ENCODE measurements at regions not wholly inside any gene's neighbourhood (a gene's known extent, or its start where the extent isn't known, plus 50 kb on each side); places are given as distances from the start of the nearest gene placed in this dataset.

DNA sequence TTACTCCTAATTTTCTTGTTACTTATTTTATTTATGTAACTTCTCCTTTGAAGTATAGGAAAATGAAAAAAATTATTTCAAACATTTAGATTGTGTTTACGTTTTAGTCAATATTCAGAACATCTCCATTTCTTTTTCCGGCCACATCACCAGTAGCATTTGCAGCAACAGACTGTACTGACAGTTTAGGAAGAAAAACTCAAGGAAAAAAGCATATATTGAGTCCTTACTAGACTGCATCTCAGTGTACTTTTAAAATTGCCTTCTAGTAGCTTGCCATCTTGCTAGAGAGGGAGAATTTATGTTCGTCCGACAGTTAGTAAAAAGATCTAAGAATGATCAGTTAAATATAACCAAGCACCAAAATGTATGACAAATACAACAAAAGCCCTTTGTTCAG is 625.0 kb upstream of the MIS18BP1 start:
- intact Hi-C loops (cut with micrococcal nuclease), result no loop called here
- H3K4me3 Mint-ChIP-seq, result no peak overlapping the region
- H3K36me3 Mint-ChIP-seq, result no peaks in the 10 kb centered on the region
- Histone ChIP-seq H3K27ac (ENCODE audit: low read length) (no peak overlapping the region), H3K4me1 (ENCODE audit: control insufficient read depth, insufficient read depth, low read length) (no peaks in the 10 kb centered on the region), H3K9me3 (ENCODE audit: control insufficient read depth, insufficient read depth, low read length) (peaks cover 6% of the 10 kb centered on the region), H3K36me3 (ENCODE audit: control insufficient read depth, insufficient read depth, low read length) (no peaks in the 10 kb centered on the region), H3K4me3 (ENCODE audit: low read length) (no peak overlapping the region), H3K27me3 (ENCODE audit: control insufficient read depth, insufficient read depth, low read length) (no peaks in the 10 kb centered on the region)
- DNase-seq (no peak), ATAC-seq (no peak)
- 90% methylated on average over 2 of the region's 4 CpGs for WGBS (ENCODE audit: insufficient coverage)
- H3K4me1 Mint-ChIP-seq, result no peaks in the 10 kb centered on the region
- TF ChIP-seq CTCF (IDR thresholded peaks at IDR 0.05), result no peak
- peaks cover 5 to 15% of the 10 kb centered on the region in 2 donors for H3K9me3 Mint-ChIP-seq
- no peaks in the 10 kb centered on the region for H3K27me3 Mint-ChIP-seq (ENCODE audit: low read depth in 2 of 2)
- no peak overlapping the region for H3K27ac Mint-ChIP-seq

DNA sequence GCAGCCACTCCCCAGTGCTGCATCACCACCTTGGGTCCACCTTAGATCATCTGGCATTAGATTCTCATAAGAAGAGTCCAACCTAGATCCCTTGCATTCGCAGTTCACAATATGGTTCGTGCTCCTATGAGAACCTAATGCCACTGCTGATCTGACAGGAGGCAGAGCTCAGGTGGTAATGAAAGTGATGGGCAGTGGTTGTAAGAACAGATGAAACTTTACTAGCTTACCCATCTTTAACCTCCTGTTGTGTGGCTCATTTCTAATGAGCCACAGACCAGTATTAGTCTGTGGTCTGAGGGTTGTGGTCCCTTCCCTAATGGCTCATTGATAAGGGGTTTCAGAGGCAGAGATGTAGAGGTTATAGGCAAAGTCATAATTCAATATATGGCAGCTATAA is 615.9 kb upstream of the MIS18BP1 start:
- ATAC-seq (no peak), DNase-seq (no peak)
- H3K36me3 Mint-ChIP-seq, result peaks cover 17% of the 10 kb centered on the region

GRCh38 chr14:45868377-45868776 is 615.4 kb upstream of the MIS18BP1 start:
- peaks cover 13 to 24% of the 10 kb centered on the region in 2 donors for H3K9me3 Mint-ChIP-seq

More for the DNA sequence above, 615.9 kb upstream of the MIS18BP1 start:
- H3K4me1 Mint-ChIP-seq, result no peaks in the 10 kb centered on the region
- Histone ChIP-seq H3K36me3 (ENCODE audit: control insufficient read depth, insufficient read depth, low read length) (no peaks in the 10 kb centered on the region), H3K27me3 (ENCODE audit: control insufficient read depth, insufficient read depth, low read length) (no peaks in the 10 kb centered on the region), H3K27ac (ENCODE audit: low read length) (no peak overlapping the region), H3K9me3 (ENCODE audit: control insufficient read depth, insufficient read depth, low read length) (peaks cover 6% of the 10 kb centered on the region), H3K4me3 (ENCODE audit: low read length) (no peak overlapping the region), H3K4me1 (ENCODE audit: control insufficient read depth, insufficient read depth, low read length) (no peaks in the 10 kb centered on the region)
- no peak overlapping the region for H3K4me3 Mint-ChIP-seq
- 86% methylated on average over 2 of the region's 2 CpGs for WGBS (ENCODE audit: insufficient coverage)
- peaks cover 15 to 26% of the 10 kb centered on the region in 2 donors for H3K9me3 Mint-ChIP-seq
- H3K27ac Mint-ChIP-seq, result no peak overlapping the region
- no peaks in the 10 kb centered on the region for H3K27me3 Mint-ChIP-seq (ENCODE audit: low read depth in 2 of 2)
- intact Hi-C loops (cut with micrococcal nuclease), result no loop called here
- TF ChIP-seq CTCF (IDR thresholded peaks at IDR 0.05), result no peak

More at GRCh38 chr14:45868377-45868776, 615.4 kb upstream of the MIS18BP1 start:
- H3K36me3 ChIP-seq (ENCODE audit: control insufficient read depth, insufficient read depth, low read length), result no peaks in the 10 kb centered on the region
- no peak for TF ChIP-seq CTCF (IDR thresholded peaks at IDR 0.05)
- H3K27me3 ChIP-seq (ENCODE audit: control insufficient read depth, insufficient read depth, low read length), result no peaks in the 10 kb centered on the region
- Mint-ChIP-seq H3K4me3 (no peak overlapping the region), H3K4me1 (no peaks in the 10 kb centered on the region), H3K27ac (no peak overlapping the region), H3K36me3 (peaks cover 17% of the 10 kb centered on the region), H3K27me3 (ENCODE audit: low read depth in 2 of 2) (no peaks in the 10 kb centered on the region)
- peaks cover 6% of the 10 kb centered on the region for H3K9me3 ChIP-seq (ENCODE audit: control insufficient read depth, insufficient read depth, low read length)
- 34% methylated on average over 2 of the region's 2 CpGs for WGBS (ENCODE audit: insufficient coverage)
- intact Hi-C loops (cut with micrococcal nuclease), result no loop called here
- no peaks in the 10 kb centered on the region for H3K4me1 ChIP-seq (ENCODE audit: control insufficient read depth, insufficient read depth, low read length)
- no peak overlapping the region for H3K4me3 ChIP-seq (ENCODE audit: low read length)
- no peak for DNase-seq
- H3K27ac ChIP-seq (ENCODE audit: low read length), result no peak overlapping the region
- no peak for ATAC-seq
